ENCODE measurements at regions not wholly inside any gene's neighbourhood (a gene's known extent, or its start where the extent isn't known, plus 50 kb on each side); places are given as distances from the start of the nearest gene placed in this dataset. TPM values are rescaled to one million over a fixed set of nuclear protein-coding genes. Genes with fewer than 3 reads are reported as not detected.

DNA sequence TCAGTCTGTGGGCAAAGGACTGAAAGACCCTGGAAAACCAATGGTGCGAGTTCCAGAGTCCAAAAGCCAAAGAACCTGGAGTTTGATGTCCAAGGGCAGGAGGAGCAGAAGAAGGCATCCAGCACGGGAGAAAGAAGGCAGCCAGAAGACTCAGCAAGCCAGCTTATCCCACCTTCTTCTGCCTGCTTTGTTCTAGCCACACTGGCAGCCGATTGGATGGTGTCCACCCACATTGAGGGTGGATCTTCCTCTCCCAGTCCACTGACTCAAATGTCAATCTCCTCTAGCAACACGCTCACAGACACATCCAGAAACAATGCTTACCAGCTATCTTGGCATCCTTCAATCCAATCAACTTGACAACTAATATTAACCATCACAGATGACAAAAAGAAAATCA is 57.2 kb upstream of the CAPRIN2 start:
- no peak for DNase-seq (ENCODE audit: low read depth, low spot score)
- ChIA-PET CTCF (no interaction called here), POLR2A (no interaction called here)
- TF ChIP-seq, protein P1, sequence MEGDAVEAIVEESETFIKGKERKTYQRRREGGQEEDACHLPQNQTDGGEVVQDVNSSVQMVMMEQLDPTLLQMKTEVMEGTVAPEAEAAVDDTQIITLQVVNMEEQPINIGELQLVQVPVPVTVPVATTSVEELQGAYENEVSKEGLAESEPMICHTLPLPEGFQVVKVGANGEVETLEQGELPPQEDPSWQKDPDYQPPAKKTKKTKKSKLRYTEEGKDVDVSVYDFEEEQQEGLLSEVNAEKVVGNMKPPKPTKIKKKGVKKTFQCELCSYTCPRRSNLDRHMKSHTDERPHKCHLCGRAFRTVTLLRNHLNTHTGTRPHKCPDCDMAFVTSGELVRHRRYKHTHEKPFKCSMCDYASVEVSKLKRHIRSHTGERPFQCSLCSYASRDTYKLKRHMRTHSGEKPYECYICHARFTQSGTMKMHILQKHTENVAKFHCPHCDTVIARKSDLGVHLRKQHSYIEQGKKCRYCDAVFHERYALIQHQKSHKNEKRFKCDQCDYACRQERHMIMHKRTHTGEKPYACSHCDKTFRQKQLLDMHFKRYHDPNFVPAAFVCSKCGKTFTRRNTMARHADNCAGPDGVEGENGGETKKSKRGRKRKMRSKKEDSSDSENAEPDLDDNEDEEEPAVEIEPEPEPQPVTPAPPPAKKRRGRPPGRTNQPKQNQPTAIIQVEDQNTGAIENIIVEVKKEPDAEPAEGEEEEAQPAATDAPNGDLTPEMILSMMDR (IDR thresholded peaks at IDR 0.05; ENCODE audit: low read depth, low read length) = no peak
- no peaks in the 10 kb centered on the region for H3K27me3 ChIP-seq (ENCODE audit: control insufficient read depth, insufficient read depth, low read length)
- H3K4me3 ChIP-seq (ENCODE audit: low read depth, low read length) = no peak overlapping the region
- no peaks in the 10 kb centered on the region for H3K9me3 ChIP-seq (ENCODE audit: control insufficient read depth, insufficient read depth, low read length)
- H3K27ac ChIP-seq (ENCODE audit: low read depth, low read length) = no peak overlapping the region

DNA sequence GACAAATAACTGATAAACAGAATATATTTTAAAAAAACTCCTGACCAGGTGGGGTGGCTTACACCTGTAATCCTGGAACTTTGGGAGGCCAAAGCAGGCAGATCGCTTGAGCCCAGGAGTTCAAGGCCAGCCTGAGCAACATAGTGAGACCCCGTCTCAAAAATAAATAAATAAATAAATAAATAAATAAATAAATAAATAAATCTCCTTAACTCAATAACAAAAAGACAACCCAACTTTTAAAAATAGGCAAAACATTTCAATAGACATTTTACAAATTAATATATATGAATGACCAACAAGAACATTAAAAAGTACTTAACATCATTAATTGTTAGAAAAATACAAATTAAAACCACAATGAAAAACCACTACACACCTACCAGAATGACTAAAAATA is 56.2 kb upstream of the CAPRIN2 start:
- TF ChIP-seq, protein P1 (IDR thresholded peaks at IDR 0.05; ENCODE audit: low read depth, low read length) = no peak
- POLR2A ChIA-PET = no interaction called here
- CTCF ChIA-PET = no interaction called here
- Histone ChIP-seq H3K27ac (ENCODE audit: low read depth, low read length) (no peak overlapping the region), H3K9me3 (ENCODE audit: control insufficient read depth, insufficient read depth, low read length) (no peaks in the 10 kb centered on the region), H3K27me3 (ENCODE audit: control insufficient read depth, insufficient read depth, low read length) (no peaks in the 10 kb centered on the region), H3K4me3 (ENCODE audit: low read depth, low read length) (no peak overlapping the region)
- DNase-seq (ENCODE audit: low read depth, low spot score) = no peak

DNA sequence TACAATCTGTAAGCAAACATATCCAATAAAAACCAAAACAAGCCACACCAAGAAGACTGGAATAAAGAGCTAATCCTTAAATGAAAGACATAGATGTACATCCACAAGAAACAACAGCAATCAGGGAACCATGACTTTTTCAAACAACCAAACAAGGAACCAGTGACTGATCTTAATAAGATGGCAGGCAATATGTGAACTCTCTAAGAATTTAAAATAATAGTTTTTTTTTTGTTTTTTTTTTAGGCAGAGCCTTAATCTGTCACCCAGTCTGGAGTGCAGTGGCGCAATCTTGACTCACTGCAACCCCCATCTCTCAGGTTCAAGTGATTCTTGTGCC is 52.9 kb upstream of the CAPRIN2 start:
- no peak for DNase-seq (ENCODE audit: low read depth, low spot score)
- Histone ChIP-seq H3K4me3 (ENCODE audit: low read depth, low read length) (no peak overlapping the region), H3K27me3 (ENCODE audit: control insufficient read depth, insufficient read depth, low read length) (no peaks in the 10 kb centered on the region), H3K27ac (ENCODE audit: low read depth, low read length) (no peak overlapping the region), H3K9me3 (ENCODE audit: control insufficient read depth, insufficient read depth, low read length) (no peaks in the 10 kb centered on the region)
- ChIA-PET POLR2A (no interaction called here), CTCF (interaction anchor here (0.7 to 3.7 kb wide), 43 partner anchors 9 to 1735 kb away, joined by 3 to 30 read pairs (median 4); partner anchors contain the start of gene IPO8)
- TF ChIP-seq, protein P1 (IDR thresholded peaks at IDR 0.05; ENCODE audit: low read depth, low read length) = no peak

DNA sequence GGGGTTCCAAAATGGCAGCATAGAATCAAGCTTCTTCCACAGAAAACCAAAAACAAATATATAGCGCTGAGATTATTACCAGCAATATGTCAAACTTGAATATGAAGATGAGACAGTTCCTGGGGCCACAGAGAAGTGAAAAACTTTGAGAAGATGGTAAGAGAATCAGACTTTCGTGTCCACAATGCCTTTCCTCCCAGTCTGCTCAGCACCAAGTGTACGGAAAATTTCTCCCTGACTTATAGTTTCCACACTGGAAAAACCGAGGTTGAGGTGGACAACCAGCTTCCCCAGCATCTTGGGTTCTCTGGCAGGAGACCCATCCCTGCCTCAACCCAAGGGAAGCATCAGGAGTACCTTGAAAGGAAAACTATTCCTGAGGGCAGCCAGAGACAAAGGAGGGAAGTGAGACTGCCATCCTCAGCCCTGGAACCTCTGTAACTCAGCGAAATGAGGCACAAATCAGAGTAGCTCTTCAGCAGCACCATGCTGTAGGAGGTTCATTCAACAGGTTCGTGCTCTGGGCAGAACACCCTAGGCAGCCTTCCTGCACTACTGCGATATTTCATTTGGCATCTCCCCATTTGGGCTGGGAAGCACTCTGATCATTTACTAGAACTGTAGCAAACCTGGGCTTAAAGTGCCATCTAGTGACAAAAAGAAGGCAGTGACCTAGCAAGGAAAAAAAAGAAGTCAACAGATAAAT is 52.4 kb upstream of the CAPRIN2 start:
- no peak overlapping the region for H3K4me3 ChIP-seq (ENCODE audit: low read depth, low read length)
- DNase-seq (ENCODE audit: low read depth, low spot score) = no peak
- no peaks in the 10 kb centered on the region for H3K9me3 ChIP-seq (ENCODE audit: control insufficient read depth, insufficient read depth, low read length)
- H3K27me3 ChIP-seq (ENCODE audit: control insufficient read depth, insufficient read depth, low read length) = no peaks in the 10 kb centered on the region
- ChIA-PET CTCF (interaction anchor here (0.7 to 3.7 kb wide), 44 partner anchors 9 to 1735 kb away, joined by 3 to 30 read pairs (median 4); partner anchors contain the start of gene IPO8), POLR2A (no interaction called here)
- H3K27ac ChIP-seq (ENCODE audit: low read depth, low read length) = no peak overlapping the region
- TF ChIP-seq, protein P1 (IDR thresholded peaks at IDR 0.05; ENCODE audit: low read depth, low read length) = peak; percentile 80

DNA sequence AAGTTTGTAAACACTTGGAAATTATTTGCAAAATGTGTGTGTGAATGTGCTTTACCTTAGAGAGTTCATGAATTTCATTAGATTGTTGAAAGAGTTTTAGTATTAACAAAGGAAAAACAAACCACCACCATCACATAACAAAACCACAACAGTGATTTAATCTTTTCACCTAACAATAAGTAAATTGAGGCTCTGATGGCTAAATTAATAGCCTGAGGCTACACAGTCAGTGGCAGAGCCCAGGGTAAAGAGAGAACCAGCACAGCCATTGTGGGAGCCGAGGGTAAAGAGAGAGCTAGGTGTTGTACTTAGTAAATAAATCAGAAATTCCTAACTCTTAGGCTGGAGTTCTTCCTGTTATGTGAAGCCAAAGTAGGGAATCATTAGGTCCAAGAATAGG is 51.2 kb upstream of the CAPRIN2 start:
- Histone ChIP-seq H3K4me3 (ENCODE audit: low read depth, low read length) (no peak overlapping the region), H3K27ac (ENCODE audit: low read depth, low read length) (no peak overlapping the region), H3K27me3 (ENCODE audit: control insufficient read depth, insufficient read depth, low read length) (no peaks in the 10 kb centered on the region), H3K9me3 (ENCODE audit: control insufficient read depth, insufficient read depth, low read length) (no peaks in the 10 kb centered on the region)
- DNase-seq (ENCODE audit: low read depth, low spot score) = no peak
- TF ChIP-seq, protein P1 (IDR thresholded peaks at IDR 0.05; ENCODE audit: low read depth, low read length) = no peak
- POLR2A ChIA-PET = no interaction called here
- CTCF ChIA-PET = interaction anchor here (0.7 to 3.7 kb wide), 3 partner anchors 8 to 1286 kb away, joined by 3 to 30 read pairs (median 6); no protein-coding TSS in a partner anchor

Small RNAs in the stretch of these regions (small RNA-seq; reads per million reads assigned to genes)
- gene PPIAP44 (ENCODE audit: insufficient read length, low read depth) = not detected

Measured in AG04450 (cell line).